Fibroblast of mammary gland (primary cell): ENCODE measurements at regions not wholly inside any gene's neighbourhood (a gene's known extent, or its start where the extent isn't known, plus 50 kb on each side); places are given as distances from the start of the nearest gene placed in this dataset.

Experiments
- DNase-seq: peaks from one replicate; pipeline ENCODE4 v3.0.0-alpha.2; 2010; ENCODE audit warnings: low read depth
- H3K4me3 ChIP-seq: 2 replicates; pipeline ENCODE4 v1.5.1; 2011; ENCODE audit warnings: low read depth, mild to moderate bottlenecking, low read length, moderate library complexity; ENCODE audit not compliant: control insufficient read depth
- CTCF ChIP-seq: conservative IDR thresholded peaks from 2 replicates; pipeline ENCODE4 v1.5.1; 2011; ENCODE audit warnings: low read depth, low read length, inconsistent platforms; ENCODE audit not compliant: control insufficient read depth, insufficient read depth

GRCh38 chr17:71171270-71171669 is 949.5 kb upstream of the SOX9 start:
- no peak overlapping the region for H3K4me3 ChIP-seq
- no peak for DNase-seq
- TF ChIP-seq CTCF = no peak

- H3K4me3 ChIP-seq = no peak overlapping the region
- no peak for DNase-seq
- no peak for TF ChIP-seq CTCF
Observed at GRCh38 chr17:71173991-71174390, 946.8 kb upstream of the SOX9 start.

GRCh38 chr17:71176331-71176730 is 944.5 kb upstream of the SOX9 start:
- no peak for DNase-seq
- TF ChIP-seq CTCF = no peak
- no peak overlapping the region for H3K4me3 ChIP-seq

- DNase-seq = no peak
- H3K4me3 ChIP-seq = no peak overlapping the region
- no peak for TF ChIP-seq CTCF
Observed at GRCh38 chr17:71176928-71177443, 943.8 kb upstream of the SOX9 start.

- no peak overlapping the region for H3K4me3 ChIP-seq
- peak; percentile 60 for DNase-seq
- TF ChIP-seq CTCF = no peak
Observed at GRCh38 chr17:71180801-71181385, 939.9 kb upstream of the SOX9 start.

GRCh38 chr17:71183066-71183660 is 937.7 kb upstream of the SOX9 start:
- DNase-seq = no peak
- H3K4me3 ChIP-seq = no peak overlapping the region
- no peak for TF ChIP-seq CTCF

- TF ChIP-seq CTCF = no peak
- H3K4me3 ChIP-seq = no peak overlapping the region
- DNase-seq = peak; percentile 58
Observed at GRCh38 chr17:71184716-71185115, 936.1 kb upstream of the SOX9 start.
